H9 (cell line): ENCODE measurements at regions not wholly inside any gene's neighbourhood (a gene's known extent, or its start where the extent isn't known, plus 50 kb on each side); places are given as distances from the start of the nearest gene placed in this dataset.

Source experiments
- DNase-seq: peaks from one replicate; pipeline ENCODE4 v3.0.0-alpha.2; 2017
- H2AFZ ChIP-seq: one replicate; pipeline ENCODE4 v1.6.1; 2013; ENCODE audit warnings: mild to moderate bottlenecking, low read length, control low read depth, moderate library complexity
- H2AK5ac ChIP-seq: 2 replicates; pipeline ENCODE4 v1.6.1; 2013; ENCODE audit warnings: low read length, control low read depth, mixed read lengths; ENCODE audit not compliant: insufficient read length
- H2BK120ac ChIP-seq: one replicate; pipeline ENCODE4 v1.6.1; 2013; ENCODE audit warnings: low read depth, mild to moderate bottlenecking, low read length, control low read depth, inconsistent platforms; ENCODE audit not compliant: poor library complexity, severe bottlenecking
- H2BK12ac ChIP-seq: 2 replicates; pipeline ENCODE4 v1.6.1; 2013; ENCODE audit warnings: low read length, control low read depth, mixed read lengths, low read depth; ENCODE audit not compliant: insufficient read length
- H2BK15ac ChIP-seq: 2 replicates; pipeline ENCODE4 v1.6.1; 2013; ENCODE audit warnings: low read depth, low read length, control low read depth
- H2BK20ac ChIP-seq: one replicate; pipeline ENCODE4 v1.6.1; 2013; ENCODE audit warnings: low read depth, mild to moderate bottlenecking, low read length, control low read depth, inconsistent platforms; ENCODE audit not compliant: poor library complexity, severe bottlenecking
- H2BK5ac ChIP-seq: 2 replicates; pipeline ENCODE4 v1.6.1; 2013; ENCODE audit warnings: low read length, control low read depth, mixed read lengths; ENCODE audit not compliant: insufficient read length
- H3K14ac ChIP-seq: 2 replicates; pipeline ENCODE4 v1.6.1; 2013; ENCODE audit warnings: low read length, control low read depth; ENCODE audit not compliant: insufficient read depth
- H3K18ac ChIP-seq: 2 replicates; pipeline ENCODE4 v1.6.1; 2013; ENCODE audit warnings: low read depth, mild to moderate bottlenecking, mixed read lengths, low read length, control low read depth; ENCODE audit not compliant: insufficient read length
- H3K23ac ChIP-seq: 2 replicates; pipeline ENCODE4 v1.6.1; 2013; ENCODE audit warnings: low read length, control low read depth, mixed read lengths, low read depth; ENCODE audit not compliant: insufficient read length
- H3K23me2 ChIP-seq: 2 replicates; pipeline ENCODE4 v1.6.1; 2013; ENCODE audit warnings: low read depth, mild to moderate bottlenecking, mixed read lengths, low read length, control low read depth; ENCODE audit not compliant: insufficient read length, poor library complexity, severe bottlenecking
- H3K27ac ChIP-seq: 2 replicates; pipeline ENCODE4 v1.5.1; 2013; ENCODE audit warnings: low read length, control low read depth, mixed read lengths, low read depth; ENCODE audit not compliant: insufficient read length
- H3K27me3 ChIP-seq: 2 replicates; pipeline ENCODE4 v1.6.1; 2013; ENCODE audit warnings: low read length, control low read depth, inconsistent platforms; ENCODE audit not compliant: insufficient read depth
- H3K4ac ChIP-seq: 2 replicates; pipeline ENCODE4 v1.6.1; 2013; ENCODE audit warnings: low read depth, mild to moderate bottlenecking, control low read depth, inconsistent platforms, low read length, moderate library complexity
- H3K4me1 ChIP-seq: 2 replicates; pipeline ENCODE4 v1.6.1; 2013; ENCODE audit warnings: low read length, control low read depth, inconsistent platforms; ENCODE audit not compliant: insufficient read depth
- H3K4me2 ChIP-seq: 2 replicates; pipeline ENCODE4 v1.6.1; 2013; ENCODE audit warnings: low read length, control low read depth, mixed read lengths; ENCODE audit not compliant: insufficient read length, insufficient read depth
- H3K56ac ChIP-seq: 2 replicates; pipeline ENCODE4 v1.6.1; 2013; ENCODE audit warnings: low read depth, mild to moderate bottlenecking, mixed read lengths, low read length, control low read depth; ENCODE audit not compliant: insufficient read length
- H3K79me1 ChIP-seq: 2 replicates; pipeline ENCODE4 v1.6.1; 2013; ENCODE audit warnings: low read depth, mild to moderate bottlenecking, moderate library complexity, low read length, control low read depth, inconsistent platforms; ENCODE audit not compliant: insufficient read depth, poor library complexity, severe bottlenecking
- H3K79me2 ChIP-seq: 2 replicates; pipeline ENCODE4 v1.6.1; 2013; ENCODE audit warnings: low read length, control low read depth, inconsistent platforms; ENCODE audit not compliant: insufficient read depth
- H3K9ac ChIP-seq: 2 replicates; pipeline ENCODE4 v1.6.1; 2013; ENCODE audit warnings: low read length, control low read depth, mixed read lengths; ENCODE audit not compliant: insufficient read length; ENCODE audit errors: extremely low read depth
- H3K9me3 ChIP-seq: one replicate; pipeline ENCODE4 v1.6.1; 2013; ENCODE audit warnings: low read depth, low read length, inconsistent platforms; ENCODE audit not compliant: control insufficient read depth
- H3T11ph ChIP-seq: one replicate; pipeline ENCODE4 v1.6.1; 2013; ENCODE audit warnings: mild to moderate bottlenecking, low read length, control low read depth, inconsistent platforms
- H4K20me1 ChIP-seq: one replicate; pipeline ENCODE4 v1.6.1; 2013; ENCODE audit not compliant: control insufficient read depth, insufficient read length, insufficient read depth
- H4K5ac ChIP-seq: 2 replicates; pipeline ENCODE4 v1.6.1; 2013; ENCODE audit warnings: low read depth, mild to moderate bottlenecking, mixed read lengths, low read length, control low read depth; ENCODE audit not compliant: insufficient read length
- H4K8ac ChIP-seq: replicated peaks from 2 replicates; pipeline ENCODE4 v1.6.1; 2013; ENCODE audit warnings: low read length, control low read depth, mixed read lengths, low read depth; ENCODE audit not compliant: insufficient read length
- H4K91ac ChIP-seq: 2 replicates; pipeline ENCODE4 v1.6.1; 2013; ENCODE audit warnings: low read depth, mild to moderate bottlenecking, moderate library complexity, mixed read lengths, low read length, control low read depth; ENCODE audit not compliant: insufficient read length
- H3K27ac Mint-ChIP-seq, 3 experiments: 2 replicates in 2 of 3; 3 replicates in 1 of 3; pipeline ENCODE4 v1.8.0; 2020 to 2021; ENCODE audit warnings: mixed read lengths in 3 of 3, mild to moderate bottlenecking in 1 of 3, moderate library complexity in 1 of 3
- H3K27me3 Mint-ChIP-seq: 2 replicates; pipeline ENCODE4 v1.8.0; 2021; ENCODE audit warnings: low read depth, mild to moderate bottlenecking, moderate library complexity, mixed read lengths
- H3K36me3 Mint-ChIP-seq, 3 experiments: 2 replicates in 2 of 3; 3 replicates in 1 of 3; pipeline ENCODE4 v1.8.0; 2020 to 2021; ENCODE audit warnings: low read depth in 3 of 3, mixed read lengths in 3 of 3; ENCODE audit not compliant: insufficient read depth in 1 of 3
- H3K4me1 Mint-ChIP-seq, 2 experiments: 2 replicates each; pipeline ENCODE4 v1.8.0; 2020; ENCODE audit warnings: mixed read lengths in 2 of 2
- H3K4me3 Mint-ChIP-seq, 2 experiments: 2 replicates in 1 of 2; 3 replicates in 1 of 2; pipeline ENCODE4 v1.8.0; 2020 to 2021; ENCODE audit warnings: mild to moderate bottlenecking in 2 of 2, mixed read lengths in 2 of 2, moderate library complexity in 1 of 2
- H3K9me3 Mint-ChIP-seq, 2 experiments: 2 replicates in 1 of 2; 3 replicates in 1 of 2; pipeline ENCODE4 v1.8.0; 2020; ENCODE audit warnings: mild to moderate bottlenecking in 2 of 2, mixed read lengths in 2 of 2, moderate library complexity in 1 of 2
- WGBS: extraction: QIAGEN DNeasy Blood & Tissue Kit; methylation state at CpG from one replicate; pipeline ENCODE4 v1.1.7; 2013; ENCODE audit warnings: missing lambda C conversion rate, low lambda C conversion rate, mixed read lengths; ENCODE audit not compliant: insufficient read length; ENCODE audit errors: extremely low coverage; 5-methylcytosine and 5-hydroxymethylcytosine counted together
- TF ChIP-seq, protein P1 (sequence below): fragments of 200-600 bp; sonication (generic); conservative IDR thresholded peaks from 3 replicates; pipeline ENCODE4 v1.8.0; 2021; ENCODE audit warnings: antibody characterized with exemption, mild to moderate bottlenecking

DNA sequence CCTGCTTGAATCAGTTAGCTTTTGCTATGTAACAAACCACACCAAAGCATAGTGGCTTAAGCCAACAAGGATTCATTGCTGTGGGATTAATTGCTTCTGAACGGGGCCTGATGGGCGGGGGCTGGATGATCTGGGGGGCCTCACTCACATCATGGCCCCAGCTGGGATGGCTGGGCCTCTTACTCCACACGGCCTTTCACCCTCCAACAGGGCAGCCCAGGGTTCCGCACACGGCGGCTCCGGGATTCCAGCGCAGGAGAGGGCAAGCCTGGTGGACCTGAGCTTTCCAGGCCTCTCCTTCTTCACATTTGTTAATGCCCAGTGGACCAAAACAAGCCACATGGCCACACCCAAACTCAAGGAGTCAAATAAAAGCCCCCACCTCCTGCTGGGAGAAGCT is 86.3 kb upstream of the PHLPP1 start:
- Mint-ChIP-seq H3K36me3 (no peaks in the 10 kb centered on the region), H3K27me3 (no peaks in the 10 kb centered on the region; the same call in 1 of the 2 replicates), H3K4me1 (no peaks in the 10 kb centered on the region), H3K4me3 (no peak overlapping the region), H3K9me3 (no peaks in the 10 kb centered on the region; a peak in 2 of 5 replicates), H3K27ac (no peak overlapping the region)
- TF ChIP-seq, protein P1, sequence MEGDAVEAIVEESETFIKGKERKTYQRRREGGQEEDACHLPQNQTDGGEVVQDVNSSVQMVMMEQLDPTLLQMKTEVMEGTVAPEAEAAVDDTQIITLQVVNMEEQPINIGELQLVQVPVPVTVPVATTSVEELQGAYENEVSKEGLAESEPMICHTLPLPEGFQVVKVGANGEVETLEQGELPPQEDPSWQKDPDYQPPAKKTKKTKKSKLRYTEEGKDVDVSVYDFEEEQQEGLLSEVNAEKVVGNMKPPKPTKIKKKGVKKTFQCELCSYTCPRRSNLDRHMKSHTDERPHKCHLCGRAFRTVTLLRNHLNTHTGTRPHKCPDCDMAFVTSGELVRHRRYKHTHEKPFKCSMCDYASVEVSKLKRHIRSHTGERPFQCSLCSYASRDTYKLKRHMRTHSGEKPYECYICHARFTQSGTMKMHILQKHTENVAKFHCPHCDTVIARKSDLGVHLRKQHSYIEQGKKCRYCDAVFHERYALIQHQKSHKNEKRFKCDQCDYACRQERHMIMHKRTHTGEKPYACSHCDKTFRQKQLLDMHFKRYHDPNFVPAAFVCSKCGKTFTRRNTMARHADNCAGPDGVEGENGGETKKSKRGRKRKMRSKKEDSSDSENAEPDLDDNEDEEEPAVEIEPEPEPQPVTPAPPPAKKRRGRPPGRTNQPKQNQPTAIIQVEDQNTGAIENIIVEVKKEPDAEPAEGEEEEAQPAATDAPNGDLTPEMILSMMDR: no peak
- no peak overlapping the region for H2BK15ac ChIP-seq
- no peaks in the 10 kb centered on the region for H3K23me2 ChIP-seq
- no peak overlapping the region for H3K4me2 ChIP-seq
- H3K4me1 ChIP-seq: no peaks in the 10 kb centered on the region
- no peak overlapping the region for H2BK120ac ChIP-seq
- H4K5ac ChIP-seq: no peak overlapping the region
- no peaks in the 10 kb centered on the region for H3K79me1 ChIP-seq
- H3K9ac ChIP-seq: no peak overlapping the region
- no peak overlapping the region for H2AK5ac ChIP-seq
- H3T11ph ChIP-seq: no peak overlapping the region
- no peak overlapping the region for H4K8ac ChIP-seq
- H2AFZ ChIP-seq: no peak overlapping the region
- H3K23ac ChIP-seq: no peak overlapping the region
- no peak overlapping the region for H3K56ac ChIP-seq
- H3K4ac ChIP-seq: no peak overlapping the region
- H3K9me3 ChIP-seq: no peaks in the 10 kb centered on the region
- no peaks in the 10 kb centered on the region for H3K79me2 ChIP-seq
- H3K18ac ChIP-seq: no peak overlapping the region
- H4K20me1 ChIP-seq: no peaks in the 10 kb centered on the region
- no peak overlapping the region for H3K14ac ChIP-seq
- no peak overlapping the region for H4K91ac ChIP-seq
- H3K27me3 ChIP-seq: no peaks in the 10 kb centered on the region
- WGBS: no CpG with 5 or more reads among the region's 8 CpGs
- H2BK5ac ChIP-seq: no peak overlapping the region
- DNase-seq: no peak
- no peak overlapping the region for H2BK20ac ChIP-seq
- no peak overlapping the region for H2BK12ac ChIP-seq
- no peak overlapping the region for H3K27ac ChIP-seq
